ENCODE measurements at regions not wholly inside any gene's neighbourhood (a gene's known extent, or its start where the extent isn't known, plus 50 kb on each side); places are given as distances from the start of the nearest gene placed in this dataset.

GRCh38 chr2:239905884-239906654, 119.1 kb downstream of the NDUFA10 start:
- DNase-seq = no peak

GRCh38 chr2:239905306-239905705, 119.8 kb downstream of the NDUFA10 start:
- no peak for DNase-seq

- DNase-seq = no peak
Observed at GRCh38 chr2:239904496-239904895, 120.6 kb downstream of the NDUFA10 start.

- DNase-seq = no peak
Observed at GRCh38 chr2:239903803-239904202, 121.3 kb downstream of the NDUFA10 start.

- no peak for DNase-seq
Observed at GRCh38 chr2:239903210-239903609, 121.9 kb downstream of the NDUFA10 start.

GRCh38 chr2:239902749-239903201, 122.4 kb downstream of the NDUFA10 start:
- DNase-seq = no peak

- DNase-seq = no peak
Observed at GRCh38 chr2:239898292-239898925, 126.7 kb downstream of the NDUFA10 start.

GRCh38 chr2:239897596-239898235, 127.4 kb downstream of the NDUFA10 start:
- DNase-seq = no peak

GRCh38 chr2:239896075-239896474, 129.1 kb downstream of the NDUFA10 start:
- no peak for DNase-seq

- DNase-seq = no peak
Observed at GRCh38 chr2:239895669-239896068, 129.5 kb downstream of the NDUFA10 start.

- DNase-seq = no peak
Observed at GRCh38 chr2:239895116-239895515, 130.0 kb downstream of the NDUFA10 start.

GRCh38 chr2:239894276-239894675, 130.9 kb downstream of the NDUFA10 start:
- DNase-seq = no peak

- DNase-seq = no peak
Observed at GRCh38 chr2:239893236-239893515, 132.0 kb downstream of the NDUFA10 start.

- no peak for DNase-seq
Observed at GRCh38 chr2:239892441-239893235, 132.5 kb downstream of the NDUFA10 start.

GRCh38 chr2:239891698-239892097, 133.4 kb downstream of the NDUFA10 start:
- DNase-seq = no peak

GRCh38 chr2:239890206-239890746, 134.9 kb downstream of the NDUFA10 start:
- DNase-seq = no peak

- no peak for DNase-seq
Observed at GRCh38 chr2:239889641-239890121, 135.5 kb downstream of the NDUFA10 start.

GRCh38 chr2:239887604-239888003, 137.5 kb downstream of the NDUFA10 start:
- DNase-seq = no peak

- no peak for DNase-seq
Observed at GRCh38 chr2:239886781-239887180, 138.4 kb downstream of the NDUFA10 start.

- DNase-seq = no peak
Observed at GRCh38 chr2:239884875-239885274, 140.3 kb downstream of the NDUFA10 start.

- DNase-seq = no peak
Observed at GRCh38 chr2:239884051-239884405, 141.1 kb downstream of the NDUFA10 start.

GRCh38 chr2:239883326-239884050, 141.7 kb downstream of the NDUFA10 start:
- DNase-seq = no peak
